HG02884 (cell line): ENCODE measurements at regions not wholly inside any gene's neighbourhood (a gene's known extent, or its start where the extent isn't known, plus 50 kb on each side); places are given as distances from the start of the nearest gene placed in this dataset.
"Not testable (repeated sequence)": the region's sequence is repeated elsewhere in the genome, so short reads cannot be mapped to it uniquely, and the experiment has no call there.

ENCODE experiments used
- ATAC-seq: cut with Tn5 transposase; IDR thresholded peaks from one replicate; pipeline ENCODE4 v1.9.1; 2021; ENCODE audit warnings: mild to moderate bottlenecking, moderate library complexity; ENCODE audit not compliant: unreplicated experiment

DNA sequence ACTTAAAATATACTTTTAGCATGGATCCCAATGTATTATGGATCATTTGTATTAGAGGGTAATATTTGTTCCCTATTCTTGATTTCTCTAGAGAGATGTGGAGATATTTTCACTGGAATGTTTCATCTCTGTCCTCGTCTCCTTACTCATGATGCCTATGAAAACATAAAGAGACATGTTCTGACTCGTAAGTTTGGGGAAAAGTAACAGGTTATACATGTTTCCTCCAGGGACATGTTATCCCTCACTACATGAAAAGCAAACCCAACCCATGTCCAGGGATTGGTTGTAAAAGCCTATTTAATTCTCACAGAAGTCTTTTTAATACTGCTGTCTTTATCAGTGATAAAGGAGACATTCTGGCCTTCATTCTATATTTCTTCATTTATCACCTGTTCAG lies 621.4 kb downstream of the GABRG1 start:
- ATAC-seq = no peak

DNA sequence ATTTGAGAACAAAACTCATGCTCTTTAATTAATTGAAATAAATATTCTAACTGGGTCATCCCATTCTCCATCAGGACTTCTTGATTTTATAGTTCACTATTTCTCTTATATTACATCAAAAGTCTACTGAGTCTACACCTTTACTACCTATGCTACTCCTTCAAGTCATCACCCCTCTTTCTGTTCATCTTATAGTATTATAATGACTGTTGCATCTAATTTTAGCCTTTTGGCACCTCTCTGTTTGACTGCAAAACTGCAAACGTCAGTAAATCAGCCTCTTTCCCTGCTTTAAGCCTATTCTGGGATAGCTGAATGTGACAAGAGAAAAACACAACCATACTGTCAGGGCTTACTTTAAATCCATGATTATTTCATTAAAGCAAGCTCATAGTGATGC lies 639.1 kb downstream of the GABRG1 start:
- no peak for ATAC-seq

DNA sequence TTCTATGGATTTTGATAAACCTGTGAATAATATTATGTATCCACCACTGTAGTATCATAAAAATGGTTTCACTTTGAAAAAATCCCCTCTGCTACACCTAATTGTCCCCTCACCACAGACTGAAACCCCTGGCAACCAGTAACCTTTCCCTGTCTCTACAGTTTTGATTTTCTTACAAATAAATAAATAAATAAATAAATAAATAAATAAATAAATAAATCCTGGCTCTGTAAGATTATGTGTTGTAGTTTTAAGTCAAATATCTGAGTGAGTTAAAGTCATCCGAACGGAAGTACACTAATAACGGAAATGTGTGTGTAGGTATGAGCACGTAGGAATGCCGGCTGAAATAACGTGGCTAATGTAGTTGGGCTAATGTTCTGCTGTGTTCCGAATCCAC lies 641.5 kb downstream of the GABRG1 start:
- ATAC-seq = no peak

DNA sequence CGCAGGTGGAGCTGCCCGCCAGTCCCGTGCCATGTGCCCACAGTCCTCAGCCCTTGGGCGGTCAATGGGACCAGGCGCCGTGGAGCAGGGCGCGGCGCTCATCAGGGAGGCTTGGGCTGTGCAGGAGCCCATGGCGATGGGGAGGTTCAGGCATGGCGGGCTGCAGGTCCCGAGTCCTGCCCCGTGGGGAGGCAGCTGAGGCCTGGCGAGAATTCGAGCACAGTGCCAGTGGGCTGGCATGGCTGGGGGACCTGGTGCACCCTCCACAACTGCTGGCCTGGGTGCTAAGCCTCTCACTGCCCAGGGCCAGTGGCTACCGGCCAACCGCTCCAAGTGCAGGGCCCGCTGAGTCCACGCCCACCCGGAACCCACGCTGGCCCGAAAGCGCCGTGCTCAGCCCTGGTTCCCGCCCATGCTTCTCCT lies 646.5 kb downstream of the GABRG1 start:
- no peak for ATAC-seq

DNA sequence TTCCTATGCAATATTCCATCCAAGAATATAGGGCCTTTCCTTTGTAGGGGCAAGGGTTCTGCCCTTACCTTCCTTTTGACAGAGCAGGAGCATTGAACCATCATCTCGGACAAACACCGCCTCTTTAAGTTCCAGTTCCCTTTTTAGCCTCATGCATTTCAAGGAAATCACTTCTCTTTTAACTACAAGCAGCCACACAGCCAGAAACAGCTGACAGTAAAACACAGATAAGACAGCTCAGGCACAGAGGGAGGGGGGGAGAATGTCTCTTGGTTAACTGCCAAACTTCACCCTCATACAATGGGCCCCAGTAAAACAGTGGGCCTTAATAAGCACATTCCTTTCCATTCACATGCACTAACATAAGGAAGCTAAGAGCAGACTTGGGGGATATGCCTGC lies 648.3 kb downstream of the GABRG1 start:
- no peak for ATAC-seq

DNA sequence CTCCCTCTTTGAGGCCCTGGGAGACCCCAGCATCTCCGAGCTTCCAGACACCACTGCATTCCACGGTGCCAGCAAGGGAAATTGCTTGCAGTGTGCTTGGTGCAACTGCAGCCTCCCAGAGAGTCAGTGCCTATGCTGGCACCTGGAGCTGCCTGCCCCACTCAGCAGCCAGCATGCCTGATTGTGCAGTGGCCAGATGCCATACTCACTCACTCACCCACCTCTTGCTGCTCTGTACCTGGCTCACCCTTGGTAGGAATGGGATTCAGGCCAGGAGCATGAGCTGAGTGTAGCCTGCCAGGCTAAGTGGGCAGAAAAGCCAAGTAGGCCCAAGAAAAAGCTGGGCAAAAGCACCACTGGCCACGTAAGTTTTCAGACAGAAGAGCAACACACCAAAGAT lies 651.4 kb downstream of the GABRG1 start:
- ATAC-seq = no peak

DNA sequence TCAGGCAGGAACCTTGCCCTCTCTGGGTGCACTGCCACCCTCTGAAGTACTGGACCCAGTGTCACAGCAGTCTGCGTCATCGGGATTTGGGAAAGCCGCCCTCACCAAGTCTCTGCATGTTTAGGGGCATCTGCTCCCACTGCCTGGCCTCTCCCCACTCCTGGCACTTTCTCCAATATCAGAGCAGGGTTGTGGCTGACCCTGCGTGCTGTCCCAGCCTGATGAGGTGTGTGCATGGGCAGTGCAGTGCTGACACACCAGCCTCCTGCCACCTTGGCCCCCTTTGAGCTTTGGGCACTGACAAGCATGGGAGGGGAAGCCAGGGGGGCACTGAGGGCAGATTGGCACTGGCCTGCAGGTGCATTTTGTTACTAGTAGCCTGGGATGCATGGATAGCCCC lies 652.5 kb downstream of the GABRG1 start:
- no peak for ATAC-seq

DNA sequence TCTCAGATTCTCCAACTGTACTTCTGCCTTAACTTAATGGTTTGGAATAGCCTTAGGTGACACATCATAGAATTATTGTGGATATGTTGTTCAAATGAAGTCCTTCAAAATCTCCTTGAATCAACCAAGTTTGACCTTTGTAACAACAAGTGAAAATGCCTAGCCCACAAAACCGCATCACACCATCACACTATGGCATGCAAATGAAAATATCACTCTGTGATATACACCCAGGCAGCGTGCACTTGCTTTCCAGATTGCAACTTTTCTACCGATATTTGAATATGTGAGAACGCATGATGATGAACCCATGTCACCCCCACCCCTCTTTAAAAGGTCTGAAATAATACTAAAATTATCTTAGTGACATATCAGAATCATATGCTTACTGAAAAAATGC lies 656.7 kb downstream of the GABRG1 start:
- ATAC-seq = no peak

DNA sequence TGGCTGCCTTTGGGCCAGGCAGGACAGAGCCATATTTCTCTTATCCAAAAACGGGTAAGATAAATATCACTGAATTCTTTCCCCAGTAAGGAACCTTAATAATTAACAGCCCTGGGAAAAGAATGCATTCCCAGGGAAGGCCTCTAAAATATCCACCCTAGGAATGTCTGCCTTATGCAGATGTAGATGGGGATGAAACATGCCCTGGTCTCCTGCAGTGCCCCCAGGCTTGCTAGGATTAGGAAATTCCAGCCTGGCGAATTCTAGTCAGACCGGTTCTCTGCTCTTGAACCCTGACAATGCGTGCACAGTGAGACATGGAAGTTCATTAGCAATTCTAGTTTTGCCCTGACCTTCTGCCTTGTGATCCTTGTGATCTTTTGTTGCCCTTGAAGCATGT lies 663.7 kb downstream of the GABRG1 start:
- ATAC-seq = not testable (repeated sequence)

DNA sequence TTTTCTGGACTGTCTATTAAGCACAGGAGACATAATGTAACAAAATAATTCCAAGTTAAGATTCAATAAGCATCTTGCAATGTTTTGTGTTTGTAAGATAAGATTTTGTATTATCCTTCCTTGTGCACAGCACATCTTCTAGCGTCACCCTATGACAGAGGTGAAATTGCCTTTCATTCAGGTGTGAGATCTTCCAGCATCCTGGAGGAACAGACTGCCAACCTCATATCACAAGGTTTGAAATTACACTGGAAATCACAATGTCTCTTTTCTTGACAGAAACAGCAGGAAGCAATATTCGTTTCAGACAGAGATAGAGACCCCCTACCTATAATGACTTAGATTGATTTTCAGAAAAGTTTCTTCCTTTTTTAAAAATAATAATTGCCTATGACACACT lies 668.6 kb downstream of the GABRG1 start:
- ATAC-seq = no peak

DNA sequence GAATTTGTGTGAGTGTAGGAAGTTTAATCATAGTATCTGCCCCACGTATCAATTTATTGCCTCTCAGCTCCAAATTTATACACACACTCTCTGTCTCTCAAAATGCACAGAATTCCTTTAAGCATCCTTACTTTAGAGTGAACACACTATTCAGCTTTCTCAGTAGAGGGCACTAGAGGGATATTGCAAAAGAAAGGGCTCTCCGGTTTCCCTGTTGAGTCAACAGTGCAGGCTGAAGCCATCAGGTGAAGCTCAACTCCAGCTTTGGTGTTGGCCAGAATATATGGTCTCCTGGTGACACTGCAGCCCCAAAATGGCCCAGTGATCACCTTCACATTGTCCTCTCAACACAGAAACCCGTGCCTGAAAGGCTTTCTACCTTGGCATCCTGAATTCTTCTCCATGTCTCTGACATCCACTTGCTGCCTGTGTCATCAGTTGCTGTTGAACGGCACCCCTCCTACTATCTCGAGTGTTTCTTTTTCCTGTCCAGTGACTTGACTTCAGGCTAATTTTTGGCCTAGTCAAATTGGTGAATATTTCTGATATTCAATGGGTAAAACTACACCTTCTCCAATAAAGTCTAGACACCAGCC lies 670.5 kb downstream of the GABRG1 start:
- no peak for ATAC-seq

DNA sequence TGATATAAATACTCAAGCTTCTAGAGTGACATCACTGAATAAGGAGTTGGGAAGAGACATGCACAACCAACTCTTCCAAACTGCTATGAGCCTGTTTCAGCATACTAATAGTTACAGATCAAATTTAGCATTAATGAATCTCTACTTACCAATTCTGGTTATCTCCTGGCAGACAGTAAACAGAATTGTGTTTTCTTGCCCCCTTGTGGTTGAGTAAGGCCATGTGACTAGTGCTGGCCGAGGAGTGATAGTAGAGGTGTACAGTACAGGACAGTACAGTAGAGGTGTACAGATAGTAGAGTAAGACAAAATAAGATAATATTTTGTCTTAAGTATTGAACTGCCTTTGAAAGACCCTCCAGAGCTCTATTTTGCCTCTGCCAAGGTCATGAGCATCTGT lies 681.4 kb downstream of the GABRG1 start:
- ATAC-seq = no peak

DNA sequence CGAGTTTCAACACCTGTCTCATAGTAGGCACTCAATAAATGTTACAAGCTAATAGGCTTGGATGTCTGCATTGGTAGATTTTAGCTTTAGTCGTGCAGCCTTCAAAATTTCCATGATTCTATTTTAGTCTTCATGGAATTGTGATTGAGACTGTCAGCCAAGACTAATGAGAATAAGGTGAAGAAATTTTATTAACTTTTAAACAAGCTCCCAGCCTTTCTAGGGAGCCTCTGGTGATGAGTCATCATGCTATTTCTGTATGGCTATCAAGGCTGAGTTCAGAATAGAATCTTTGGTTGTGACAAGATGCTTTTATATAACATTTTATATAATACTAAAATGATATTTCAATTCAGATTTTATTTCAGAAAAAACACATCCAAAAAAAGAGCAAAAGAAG lies 685.8 kb downstream of the GABRG1 start:
- ATAC-seq = no peak

DNA sequence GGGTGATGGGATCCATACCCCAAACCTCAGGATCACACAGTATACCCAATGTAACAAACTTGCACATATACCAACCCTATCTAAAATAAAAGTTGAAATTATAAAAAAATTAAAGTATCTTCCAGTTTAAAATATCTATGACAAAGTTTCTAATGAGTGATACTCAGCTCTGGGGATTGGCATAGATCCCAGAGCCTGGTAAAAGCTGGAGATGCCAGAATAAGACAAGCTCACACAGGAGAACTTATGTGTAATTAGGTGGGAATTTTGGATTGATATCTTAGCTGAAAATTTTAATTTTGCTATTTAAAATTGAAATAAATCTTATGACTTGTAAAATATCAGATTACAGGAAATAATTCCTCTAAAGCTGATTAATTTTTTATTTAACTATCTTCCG lies 686.5 kb downstream of the GABRG1 start:
- no peak for ATAC-seq

DNA sequence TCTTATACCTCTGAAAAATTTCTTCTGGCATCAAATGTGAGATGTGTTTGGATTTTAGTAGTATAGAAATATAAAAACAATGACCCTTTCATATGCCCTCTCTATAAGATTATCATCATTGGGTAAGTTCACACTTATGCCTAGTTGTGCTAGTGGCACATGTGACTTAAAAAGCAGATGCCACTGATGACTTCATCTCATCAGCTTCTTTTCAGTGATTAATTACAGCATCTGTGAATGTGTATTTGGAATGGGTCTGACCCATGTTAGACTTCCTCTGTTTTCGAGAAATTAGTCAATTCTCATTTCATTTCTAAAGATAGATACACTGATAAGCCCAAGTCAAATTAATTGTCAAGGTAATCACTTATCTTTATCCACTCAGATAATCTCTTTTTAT lies 698.7 kb downstream of the GABRG1 start:
- ATAC-seq = no peak

DNA sequence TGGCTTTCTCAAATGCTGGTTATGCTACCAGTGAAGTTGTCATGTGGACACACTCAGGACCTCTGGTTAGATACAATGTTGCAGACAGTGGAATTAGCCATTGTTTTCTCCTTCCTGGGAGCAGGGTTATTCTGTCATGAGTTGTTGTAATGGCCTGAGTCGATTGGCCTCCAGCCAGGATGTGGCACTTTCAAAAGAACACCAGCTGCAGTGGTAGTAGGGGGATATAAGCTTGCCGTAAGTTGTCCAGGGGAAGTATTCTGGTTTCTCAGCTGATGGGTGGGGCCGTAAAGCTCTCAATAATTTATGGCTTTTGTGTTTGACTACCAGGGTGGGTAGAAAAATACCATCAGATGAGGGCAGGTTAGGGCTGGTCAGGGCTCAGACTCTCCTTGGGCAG lies 697.5 kb upstream of the GNPDA2 start:
- no peak for ATAC-seq

DNA sequence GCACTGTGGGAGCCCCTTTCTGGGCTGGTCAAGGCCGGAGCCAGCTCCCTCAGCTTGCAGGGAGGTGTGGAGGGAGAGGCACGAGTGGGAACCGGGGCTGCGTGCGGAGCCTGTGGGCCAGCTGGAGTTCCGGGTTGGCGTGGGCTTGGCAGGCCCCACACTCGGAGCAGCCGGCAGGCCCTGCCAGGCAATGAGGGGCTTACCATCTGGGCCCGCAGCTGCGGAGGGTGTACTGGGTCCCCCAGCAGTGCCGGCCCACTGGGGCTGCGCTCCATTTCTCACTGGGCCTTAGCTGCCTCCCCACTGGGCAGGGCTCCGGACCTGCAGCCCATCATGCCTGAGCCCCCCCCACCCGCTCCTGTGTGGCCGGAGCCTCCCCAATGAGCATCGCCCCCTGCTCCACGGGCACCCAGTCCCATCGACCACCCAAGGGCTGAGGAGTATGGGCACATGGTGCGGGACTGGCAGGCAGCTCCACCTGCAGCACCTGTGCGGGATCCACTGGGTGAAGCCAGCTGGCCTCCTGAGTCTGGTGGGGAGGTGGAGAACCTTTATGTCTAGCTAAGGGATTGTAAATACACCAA lies 693.8 kb upstream of the GNPDA2 start:
- not testable (repeated sequence) for ATAC-seq

DNA sequence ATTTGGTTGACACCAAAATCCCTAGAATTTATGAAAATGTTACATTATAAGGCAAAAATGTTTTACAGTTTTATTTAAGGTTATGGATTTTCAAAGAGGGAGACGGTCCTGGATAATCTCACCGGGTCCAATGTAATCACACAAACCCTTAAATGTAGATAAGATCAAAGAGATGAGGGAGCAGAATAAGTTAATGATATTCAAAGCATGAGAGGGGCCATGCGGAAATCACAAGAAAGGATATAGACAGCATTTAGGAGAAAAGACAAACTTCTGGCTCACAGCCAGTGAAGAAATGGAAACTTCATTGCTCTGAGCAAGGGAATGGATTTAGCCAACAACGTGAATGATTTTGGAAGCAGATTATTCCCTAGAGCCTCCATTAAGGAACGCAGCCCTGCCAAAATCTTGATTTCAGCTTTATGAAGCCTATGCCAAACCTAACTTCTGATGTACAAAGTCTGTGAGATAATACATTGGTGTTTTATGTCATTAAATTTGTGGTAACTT lies 684.4 kb upstream of the GNPDA2 start:
- ATAC-seq = no peak

DNA sequence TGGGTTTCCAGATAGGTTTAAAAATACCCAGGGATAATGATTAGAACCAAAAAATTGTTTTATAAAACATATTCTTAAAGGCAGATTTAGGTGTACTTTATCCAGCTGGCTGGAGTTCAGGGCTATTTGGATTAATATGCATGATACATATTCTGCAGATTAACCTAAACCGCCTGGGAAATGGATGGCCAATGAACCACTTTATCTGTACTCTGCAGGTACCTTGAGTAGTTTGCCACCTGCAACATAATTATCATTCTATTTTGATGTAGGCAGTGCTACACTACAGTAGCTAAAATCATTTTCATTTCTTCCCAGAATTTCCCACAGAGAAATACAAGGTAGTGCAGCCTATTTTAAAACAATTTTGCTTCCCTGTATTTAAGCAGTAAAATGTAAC lies 683.2 kb upstream of the GNPDA2 start:
- ATAC-seq = no peak

DNA sequence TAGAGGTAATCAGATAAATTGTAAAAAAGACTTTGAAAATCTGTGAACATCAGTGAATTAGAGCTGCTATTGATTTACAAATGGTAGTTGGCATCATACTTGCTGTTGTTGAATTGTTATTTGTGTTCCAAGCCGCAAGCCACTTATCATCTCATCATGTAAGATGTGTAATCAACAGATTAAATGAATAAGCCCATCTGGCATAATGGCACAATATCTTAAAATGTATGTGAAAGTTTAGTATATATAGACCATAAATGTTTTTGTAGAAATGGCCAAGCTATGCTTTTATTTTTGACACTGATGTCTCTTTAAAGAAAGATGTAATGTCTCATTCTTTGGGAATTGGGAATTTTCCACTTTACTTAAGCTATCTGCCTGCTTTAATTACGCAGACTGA lies 682.6 kb upstream of the GNPDA2 start:
- ATAC-seq = no peak

DNA sequence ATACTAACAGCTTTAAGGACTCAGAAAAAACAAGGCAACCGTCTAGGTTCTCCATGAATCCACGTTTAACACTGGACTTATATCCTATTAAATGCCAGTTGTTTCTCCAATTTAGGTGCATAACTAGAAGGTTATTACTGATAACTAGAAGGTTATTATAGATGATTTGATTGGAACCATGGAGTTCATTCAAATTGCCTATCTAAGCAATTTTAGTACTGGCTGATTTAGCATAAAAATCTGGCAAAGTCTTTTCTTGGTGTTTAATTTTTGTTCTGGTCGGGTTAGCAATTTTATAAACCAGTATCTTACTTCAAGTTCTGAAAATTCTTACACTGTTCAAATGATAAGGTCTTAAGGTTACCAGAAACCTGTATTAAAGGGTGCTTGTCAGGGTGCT lies 672.8 kb upstream of the GNPDA2 start:
- ATAC-seq = no peak

DNA sequence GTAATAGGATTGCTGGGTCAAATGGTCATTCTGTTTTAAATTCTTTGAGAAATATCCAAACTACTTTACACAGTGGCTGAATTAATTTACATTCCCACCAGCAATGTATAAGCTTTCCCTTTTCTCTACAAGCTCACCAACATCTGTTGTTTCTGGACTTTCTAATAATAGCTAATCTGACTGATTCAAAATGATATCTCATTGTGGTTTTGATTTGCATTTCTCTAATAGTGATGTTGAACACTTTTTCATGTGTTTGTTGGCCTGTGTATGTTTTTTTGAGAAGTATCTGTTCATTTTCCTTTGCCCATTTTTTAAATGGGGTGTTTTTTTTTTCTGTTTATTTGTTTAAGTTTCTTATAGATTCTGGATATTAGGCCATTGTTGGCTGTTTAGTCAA lies 659.0 kb upstream of the GNPDA2 start:
- no peak for ATAC-seq

DNA sequence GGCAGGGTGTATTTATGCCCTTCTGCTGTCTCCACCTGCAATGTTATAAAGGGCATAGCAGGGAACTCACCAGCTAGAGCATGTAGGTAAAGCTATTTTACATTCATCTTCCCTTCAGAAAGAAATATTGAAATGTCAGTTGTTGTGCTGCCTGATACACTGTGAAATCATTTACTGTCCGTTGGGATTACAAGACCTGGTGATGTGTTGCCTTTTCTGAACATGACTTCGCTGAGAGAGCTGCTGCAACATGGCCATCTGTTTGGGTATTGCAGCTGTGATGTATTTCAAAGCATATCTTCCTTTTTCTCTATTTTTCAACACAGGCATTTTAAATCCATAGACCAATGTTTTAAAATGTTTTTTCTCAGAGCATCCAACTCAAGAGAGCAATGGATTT lies 644.1 kb upstream of the GNPDA2 start:
- no peak for ATAC-seq
